GM23248 (cell line): ENCODE measurements at regions not wholly inside any gene's neighbourhood (a gene's known extent, or its start where the extent isn't known, plus 50 kb on each side); places are given as distances from the start of the nearest gene placed in this dataset.

Source experiments
- EZH2 ChIP-seq: fragments of 200-600 bp; sonication (generic); IDR thresholded peaks from 2 replicates; pipeline ENCODE4 v1.6.1; 2018; ENCODE audit warnings: antibody characterized with exemption, mild to moderate bottlenecking; ENCODE audit not compliant: insufficient read depth, poor library complexity, severe bottlenecking
- EZH2phosphoT487 ChIP-seq: fragments of 200-600 bp; sonication (generic); IDR thresholded peaks from 2 replicates; pipeline ENCODE4 v1.6.1; 2018; ENCODE audit warnings: antibody characterized with exemption, moderate library complexity, mild to moderate bottlenecking, low read depth; ENCODE audit not compliant: insufficient read depth

GRCh38 chr18:62452280-62452831, 70.5 kb upstream of the ZCCHC2 start:
- TF ChIP-seq EZH2 (no peak), EZH2phosphoT487 (no peak)
